ENCODE measurements at regions not wholly inside any gene's neighbourhood (a gene's known extent, or its start where the extent isn't known, plus 50 kb on each side); places are given as distances from the start of the nearest gene placed in this dataset.
"Not testable (repeated sequence)": the region's sequence is repeated elsewhere in the genome, so short reads cannot be mapped to it uniquely, and the experiment has no call there.

DNA sequence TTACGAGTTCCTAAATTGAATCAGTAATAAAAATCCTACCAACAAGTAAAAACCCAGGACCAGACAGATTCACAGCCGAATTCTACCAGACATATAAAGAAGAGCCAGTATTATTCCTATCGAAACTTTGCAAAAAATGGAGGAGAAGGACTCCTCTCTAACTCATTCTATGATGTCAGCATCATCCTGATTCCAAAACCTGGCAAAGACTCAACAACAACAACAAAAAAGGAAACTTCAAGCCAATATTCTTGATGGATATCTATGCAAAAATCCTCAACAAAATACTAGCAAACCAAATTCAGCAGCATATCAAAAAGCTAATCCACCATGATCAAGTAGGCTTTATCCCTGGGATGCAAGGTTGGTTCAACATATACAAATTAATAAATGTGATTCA is 84.6 kb upstream of the ADRB2 start:
- not testable (repeated sequence) for H3K4me3 ChIP-seq (ENCODE audit: low read length); H3K27ac ChIP-seq (ENCODE audit: low read length); DNase-seq; H3K9me3 ChIP-seq (ENCODE audit: control insufficient read depth, low read depth, low read length); H3K36me3 ChIP-seq (ENCODE audit: control insufficient read depth, insufficient read depth, low read length); H3K27me3 ChIP-seq (ENCODE audit: control insufficient read depth, insufficient read depth, low read length); H3K4me1 ChIP-seq (ENCODE audit: control insufficient read depth, insufficient read depth, low read length)
- no CpG with 5 or more reads among the region's 3 CpGs for WGBS (ENCODE audit: insufficient coverage, low lambda C conversion rate)

DNA sequence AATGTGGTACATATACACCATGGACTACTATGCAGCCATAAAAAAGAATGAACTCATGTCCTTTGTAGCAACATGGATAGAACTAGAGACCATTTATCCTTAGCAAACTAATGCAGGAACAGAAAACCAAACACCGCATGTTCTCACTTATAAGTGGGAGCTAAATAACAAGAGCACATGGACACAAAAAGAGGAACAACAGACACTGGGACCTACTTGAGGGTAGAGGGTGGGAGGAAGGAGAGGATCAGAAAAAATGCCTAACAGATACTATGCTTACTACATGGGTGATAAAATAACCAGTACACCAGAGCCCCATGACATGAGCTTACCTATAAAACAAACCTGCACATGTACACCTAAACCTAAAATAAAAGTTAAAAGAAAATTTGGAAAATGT is 82.0 kb upstream of the ADRB2 start:
- H3K27me3 ChIP-seq (ENCODE audit: control insufficient read depth, insufficient read depth, low read length); H3K4me3 ChIP-seq (ENCODE audit: low read length): not testable (repeated sequence)
- no CpG with 5 or more reads among the region's 1 CpG for WGBS (ENCODE audit: insufficient coverage, low lambda C conversion rate)

DNA sequence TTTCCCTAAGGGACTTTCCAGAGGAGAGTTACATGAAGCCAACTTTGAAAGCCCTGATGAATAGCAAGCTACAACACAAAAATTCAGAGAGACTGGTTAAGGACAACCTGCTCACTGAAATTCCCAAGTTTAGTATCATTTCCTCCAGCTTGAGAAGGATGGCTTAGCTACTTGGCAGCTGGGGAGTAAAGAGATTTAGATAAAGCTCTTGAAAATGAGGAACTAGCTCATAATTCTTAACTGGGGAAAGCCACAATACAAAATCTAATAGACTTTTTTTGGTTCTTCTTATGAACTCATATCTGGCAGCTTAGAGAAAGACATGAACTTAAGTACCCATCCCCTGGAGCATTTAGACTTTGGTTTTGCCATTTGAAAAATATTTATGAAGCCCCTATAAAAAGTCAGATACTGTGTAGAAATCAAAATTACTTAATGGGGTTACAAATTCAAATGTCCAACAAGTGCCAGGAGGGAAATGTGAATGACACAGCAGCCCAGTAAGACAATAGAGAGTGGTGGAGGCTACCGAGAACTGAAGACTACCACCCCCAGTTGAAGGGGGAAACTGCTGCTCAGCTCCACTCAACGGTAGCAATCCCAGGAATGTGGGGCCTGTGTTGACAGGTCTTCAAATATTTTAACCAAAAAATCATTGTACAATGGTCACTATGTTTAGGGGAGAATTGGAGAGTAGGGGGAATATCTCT is 79.4 kb upstream of the ADRB2 start:
- Histone ChIP-seq H3K27ac (ENCODE audit: low read length) (no peak overlapping the region), H3K4me1 (ENCODE audit: control insufficient read depth, insufficient read depth, low read length) (no peaks in the 10 kb centered on the region), H3K9me3 (ENCODE audit: control insufficient read depth, low read depth, low read length) (no peaks in the 10 kb centered on the region), H3K36me3 (ENCODE audit: control insufficient read depth, insufficient read depth, low read length) (no peaks in the 10 kb centered on the region), H3K27me3 (ENCODE audit: control insufficient read depth, insufficient read depth, low read length) (no peaks in the 10 kb centered on the region), H3K4me3 (ENCODE audit: low read length) (no peak overlapping the region)
- no peak for DNase-seq
- WGBS (ENCODE audit: insufficient coverage, low lambda C conversion rate) = no CpG with 5 or more reads among the region's 2 CpGs

More for the DNA sequence above, 82.0 kb upstream of the ADRB2 start:
- H3K9me3 ChIP-seq (ENCODE audit: control insufficient read depth, low read depth, low read length); H3K27ac ChIP-seq (ENCODE audit: low read length); DNase-seq; H3K4me1 ChIP-seq (ENCODE audit: control insufficient read depth, insufficient read depth, low read length); H3K36me3 ChIP-seq (ENCODE audit: control insufficient read depth, insufficient read depth, low read length): not testable (repeated sequence)

DNA sequence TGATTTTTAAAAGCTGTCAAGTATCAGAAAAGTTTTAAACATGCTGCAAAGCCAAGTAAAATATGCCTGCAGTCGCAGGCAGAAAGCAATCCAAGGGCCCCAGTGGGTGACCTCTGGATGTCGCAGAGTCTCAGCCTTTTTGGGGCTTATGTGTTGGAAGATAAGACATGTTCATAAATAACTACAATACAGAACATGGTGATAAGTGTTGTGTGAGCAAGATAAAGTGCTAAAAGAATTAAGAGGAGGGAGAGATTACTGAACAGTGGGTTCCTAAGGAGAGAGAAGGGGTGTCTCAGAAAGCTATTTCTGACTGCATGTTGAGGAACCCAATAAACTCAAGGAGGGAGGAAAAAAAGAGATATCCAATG is 78.9 kb upstream of the ADRB2 start:
- H3K36me3 ChIP-seq (ENCODE audit: control insufficient read depth, insufficient read depth, low read length) = no peaks in the 10 kb centered on the region
- H3K4me3 ChIP-seq (ENCODE audit: low read length) = no peak overlapping the region
- no peaks in the 10 kb centered on the region for H3K9me3 ChIP-seq (ENCODE audit: control insufficient read depth, low read depth, low read length)
- H3K27me3 ChIP-seq (ENCODE audit: control insufficient read depth, insufficient read depth, low read length) = no peaks in the 10 kb centered on the region
- DNase-seq = no peak
- H3K27ac ChIP-seq (ENCODE audit: low read length) = no peak overlapping the region
- 40% methylated on average over 1 of the region's 2 CpGs for WGBS (ENCODE audit: insufficient coverage, low lambda C conversion rate)
- H3K4me1 ChIP-seq (ENCODE audit: control insufficient read depth, insufficient read depth, low read length) = no peaks in the 10 kb centered on the region

GRCh38 chr5:148748702-148749392 is 77.6 kb upstream of the ADRB2 start:
- H3K36me3 ChIP-seq (ENCODE audit: control insufficient read depth, insufficient read depth, low read length) = no peaks in the 10 kb centered on the region
- H3K4me3 ChIP-seq (ENCODE audit: low read length) = no peak overlapping the region
- no peaks in the 10 kb centered on the region for H3K4me1 ChIP-seq (ENCODE audit: control insufficient read depth, insufficient read depth, low read length)
- no peak overlapping the region for H3K27ac ChIP-seq (ENCODE audit: low read length)
- no peaks in the 10 kb centered on the region for H3K27me3 ChIP-seq (ENCODE audit: control insufficient read depth, insufficient read depth, low read length)
- no peaks in the 10 kb centered on the region for H3K9me3 ChIP-seq (ENCODE audit: control insufficient read depth, low read depth, low read length)
- DNase-seq = no peak
- WGBS (ENCODE audit: insufficient coverage, low lambda C conversion rate) = 86% methylated on average over 2 of the region's 4 CpGs

- no peaks in the 10 kb centered on the region for H3K4me1 ChIP-seq (ENCODE audit: control insufficient read depth, insufficient read depth, low read length)
- 100% methylated on average over 1 of the region's 5 CpGs for WGBS (ENCODE audit: insufficient coverage, low lambda C conversion rate)
- peaks cover 4% of the 10 kb centered on the region for H3K9me3 ChIP-seq (ENCODE audit: control insufficient read depth, low read depth, low read length)
- H3K27me3 ChIP-seq (ENCODE audit: control insufficient read depth, insufficient read depth, low read length) = no peaks in the 10 kb centered on the region
- H3K27ac ChIP-seq (ENCODE audit: low read length) = no peak overlapping the region
- no peaks in the 10 kb centered on the region for H3K36me3 ChIP-seq (ENCODE audit: control insufficient read depth, insufficient read depth, low read length)
- DNase-seq = no peak
- no peak overlapping the region for H3K4me3 ChIP-seq (ENCODE audit: low read length)
Measured at GRCh38 chr5:148750614-148751013, 75.8 kb upstream of the ADRB2 start.

DNA sequence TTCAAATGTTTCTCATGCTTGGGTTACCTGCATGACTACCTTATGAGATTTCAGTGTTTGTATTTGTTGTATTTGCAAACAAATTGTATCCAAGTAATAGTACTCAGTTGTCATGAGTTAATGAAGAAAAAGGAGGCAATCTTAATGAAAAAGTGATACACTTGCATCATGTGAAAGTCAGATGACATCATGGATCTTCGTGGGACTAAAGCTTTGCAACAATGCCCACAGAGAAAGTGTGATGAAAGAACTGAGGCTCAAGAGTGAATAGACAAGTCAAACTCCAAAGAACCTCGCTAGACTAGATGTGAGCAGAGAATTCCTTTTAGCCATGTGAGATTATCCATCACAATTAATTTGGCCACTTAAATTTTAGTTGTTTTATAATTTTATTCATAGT is 75.4 kb upstream of the ADRB2 start:
- DNase-seq = no peak
- 100% methylated on average over 1 of the region's 2 CpGs for WGBS (ENCODE audit: insufficient coverage, low lambda C conversion rate)
- Histone ChIP-seq H3K27me3 (ENCODE audit: control insufficient read depth, insufficient read depth, low read length) (no peaks in the 10 kb centered on the region), H3K27ac (ENCODE audit: low read length) (no peak overlapping the region), H3K4me1 (ENCODE audit: control insufficient read depth, insufficient read depth, low read length) (no peaks in the 10 kb centered on the region), H3K9me3 (ENCODE audit: control insufficient read depth, low read depth, low read length) (peaks cover 4% of the 10 kb centered on the region), H3K4me3 (ENCODE audit: low read length) (no peak overlapping the region), H3K36me3 (ENCODE audit: control insufficient read depth, insufficient read depth, low read length) (no peaks in the 10 kb centered on the region)

DNA sequence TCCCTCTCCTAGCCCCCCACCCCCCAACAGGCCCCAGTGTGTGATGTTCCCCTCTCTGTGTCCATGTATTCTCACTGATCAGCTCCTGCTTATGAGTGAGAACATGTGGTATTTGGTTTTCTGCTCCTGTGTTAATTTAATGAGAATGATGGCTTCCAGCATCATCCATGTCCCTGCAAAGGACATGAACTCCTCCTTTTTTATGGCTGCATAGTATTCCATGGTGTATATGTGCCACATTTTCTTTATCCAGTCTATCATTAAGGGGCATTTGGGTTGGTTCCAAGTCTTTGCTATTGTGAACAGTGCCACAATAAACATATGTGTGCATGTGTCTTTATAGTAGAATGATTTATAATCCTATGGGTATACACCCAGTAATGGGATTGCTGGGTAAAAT is 74.0 kb upstream of the ADRB2 start:
- H3K4me1 ChIP-seq (ENCODE audit: control insufficient read depth, insufficient read depth, low read length); H3K27ac ChIP-seq (ENCODE audit: low read length); DNase-seq; H3K36me3 ChIP-seq (ENCODE audit: control insufficient read depth, insufficient read depth, low read length); H3K9me3 ChIP-seq (ENCODE audit: control insufficient read depth, low read depth, low read length); H3K4me3 ChIP-seq (ENCODE audit: low read length); H3K27me3 ChIP-seq (ENCODE audit: control insufficient read depth, insufficient read depth, low read length): not testable (repeated sequence)

DNA sequence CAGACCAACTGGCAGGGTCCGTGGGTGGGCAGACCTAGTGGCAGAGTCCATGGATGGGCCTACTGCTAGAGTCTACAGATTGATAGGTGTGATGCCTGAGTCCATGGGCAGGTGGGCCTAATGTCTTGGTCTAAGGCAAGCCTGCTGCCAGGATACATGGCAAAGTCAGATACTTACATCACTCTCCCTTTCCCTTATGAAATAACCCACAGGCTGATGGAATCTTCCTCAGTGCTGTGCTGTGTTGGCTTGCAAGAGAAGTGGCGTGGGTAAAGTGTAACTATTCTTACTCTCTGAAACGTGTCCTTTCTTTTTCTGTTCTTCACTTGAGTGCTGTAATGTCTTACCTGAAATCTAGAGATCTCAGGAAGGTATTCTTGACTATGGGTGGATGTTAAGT is 67.3 kb upstream of the ADRB2 start:
- DNase-seq = no peak
- H3K9me3 ChIP-seq (ENCODE audit: control insufficient read depth, low read depth, low read length) = peaks cover 4% of the 10 kb centered on the region
- H3K4me1 ChIP-seq (ENCODE audit: control insufficient read depth, insufficient read depth, low read length) = no peaks in the 10 kb centered on the region
- H3K27ac ChIP-seq (ENCODE audit: low read length) = no peak overlapping the region
- H3K27me3 ChIP-seq (ENCODE audit: control insufficient read depth, insufficient read depth, low read length) = peaks cover 3% of the 10 kb centered on the region
- no peaks in the 10 kb centered on the region for H3K36me3 ChIP-seq (ENCODE audit: control insufficient read depth, insufficient read depth, low read length)
- no peak overlapping the region for H3K4me3 ChIP-seq (ENCODE audit: low read length)
- no CpG with 5 or more reads among the region's 3 CpGs for WGBS (ENCODE audit: insufficient coverage, low lambda C conversion rate)

GRCh38 chr5:148760945-148761638 is 65.3 kb upstream of the ADRB2 start:
- H3K27me3 ChIP-seq (ENCODE audit: control insufficient read depth, insufficient read depth, low read length) = peaks cover 3% of the 10 kb centered on the region
- no peak for DNase-seq
- no CpG with 5 or more reads among the region's 2 CpGs for WGBS (ENCODE audit: insufficient coverage, low lambda C conversion rate)

More at GRCh38 chr5:148760945-148761638, 65.3 kb upstream of the ADRB2 start:
- Histone ChIP-seq H3K4me1 (ENCODE audit: control insufficient read depth, insufficient read depth, low read length) (no peaks in the 10 kb centered on the region), H3K36me3 (ENCODE audit: control insufficient read depth, insufficient read depth, low read length) (no peaks in the 10 kb centered on the region), H3K9me3 (ENCODE audit: control insufficient read depth, low read depth, low read length) (no peaks in the 10 kb centered on the region), H3K27ac (ENCODE audit: low read length) (no peak overlapping the region), H3K4me3 (ENCODE audit: low read length) (no peak overlapping the region)
